H9 (cell line): ENCODE measurements at regions not wholly inside any gene's neighbourhood (a gene's known extent, or its start where the extent isn't known, plus 50 kb on each side); places are given as distances from the start of the nearest gene placed in this dataset.
A peak's percentile ranks its signal among the peaks of the same experiment; 100 is the strongest.

Experiments used
- DNase-seq: peaks from one replicate; pipeline ENCODE4 v3.0.0-alpha.2; 2017
- H2AFZ ChIP-seq: one replicate; pipeline ENCODE4 v1.6.1; 2013; ENCODE audit warnings: mild to moderate bottlenecking, low read length, control low read depth, moderate library complexity
- H2AK5ac ChIP-seq: 2 replicates; pipeline ENCODE4 v1.6.1; 2013; ENCODE audit warnings: low read length, control low read depth, mixed read lengths; ENCODE audit not compliant: insufficient read length
- H2BK120ac ChIP-seq: one replicate; pipeline ENCODE4 v1.6.1; 2013; ENCODE audit warnings: low read depth, mild to moderate bottlenecking, low read length, control low read depth, inconsistent platforms; ENCODE audit not compliant: poor library complexity, severe bottlenecking
- H2BK12ac ChIP-seq: 2 replicates; pipeline ENCODE4 v1.6.1; 2013; ENCODE audit warnings: low read length, control low read depth, mixed read lengths, low read depth; ENCODE audit not compliant: insufficient read length
- H2BK15ac ChIP-seq: 2 replicates; pipeline ENCODE4 v1.6.1; 2013; ENCODE audit warnings: low read depth, low read length, control low read depth
- H2BK20ac ChIP-seq: one replicate; pipeline ENCODE4 v1.6.1; 2013; ENCODE audit warnings: low read depth, mild to moderate bottlenecking, low read length, control low read depth, inconsistent platforms; ENCODE audit not compliant: poor library complexity, severe bottlenecking
- H2BK5ac ChIP-seq: 2 replicates; pipeline ENCODE4 v1.6.1; 2013; ENCODE audit warnings: low read length, control low read depth, mixed read lengths; ENCODE audit not compliant: insufficient read length
- H3K14ac ChIP-seq: 2 replicates; pipeline ENCODE4 v1.6.1; 2013; ENCODE audit warnings: low read length, control low read depth; ENCODE audit not compliant: insufficient read depth
- H3K18ac ChIP-seq: 2 replicates; pipeline ENCODE4 v1.6.1; 2013; ENCODE audit warnings: low read depth, mild to moderate bottlenecking, mixed read lengths, low read length, control low read depth; ENCODE audit not compliant: insufficient read length
- H3K23ac ChIP-seq: 2 replicates; pipeline ENCODE4 v1.6.1; 2013; ENCODE audit warnings: low read length, control low read depth, mixed read lengths, low read depth; ENCODE audit not compliant: insufficient read length
- H3K23me2 ChIP-seq: 2 replicates; pipeline ENCODE4 v1.6.1; 2013; ENCODE audit warnings: low read depth, mild to moderate bottlenecking, mixed read lengths, low read length, control low read depth; ENCODE audit not compliant: insufficient read length, poor library complexity, severe bottlenecking
- H3K27ac ChIP-seq: 2 replicates; pipeline ENCODE4 v1.5.1; 2013; ENCODE audit warnings: low read length, control low read depth, mixed read lengths, low read depth; ENCODE audit not compliant: insufficient read length
- H3K27me3 ChIP-seq: 2 replicates; pipeline ENCODE4 v1.6.1; 2013; ENCODE audit warnings: low read length, control low read depth, inconsistent platforms; ENCODE audit not compliant: insufficient read depth
- H3K4ac ChIP-seq: 2 replicates; pipeline ENCODE4 v1.6.1; 2013; ENCODE audit warnings: low read depth, mild to moderate bottlenecking, control low read depth, inconsistent platforms, low read length, moderate library complexity
- H3K4me1 ChIP-seq: 2 replicates; pipeline ENCODE4 v1.6.1; 2013; ENCODE audit warnings: low read length, control low read depth, inconsistent platforms; ENCODE audit not compliant: insufficient read depth
- H3K4me2 ChIP-seq: 2 replicates; pipeline ENCODE4 v1.6.1; 2013; ENCODE audit warnings: low read length, control low read depth, mixed read lengths; ENCODE audit not compliant: insufficient read length, insufficient read depth
- H3K56ac ChIP-seq: 2 replicates; pipeline ENCODE4 v1.6.1; 2013; ENCODE audit warnings: low read depth, mild to moderate bottlenecking, mixed read lengths, low read length, control low read depth; ENCODE audit not compliant: insufficient read length
- H3K79me1 ChIP-seq: 2 replicates; pipeline ENCODE4 v1.6.1; 2013; ENCODE audit warnings: low read depth, mild to moderate bottlenecking, moderate library complexity, low read length, control low read depth, inconsistent platforms; ENCODE audit not compliant: insufficient read depth, poor library complexity, severe bottlenecking
- H3K79me2 ChIP-seq: 2 replicates; pipeline ENCODE4 v1.6.1; 2013; ENCODE audit warnings: low read length, control low read depth, inconsistent platforms; ENCODE audit not compliant: insufficient read depth
- H3K9ac ChIP-seq: 2 replicates; pipeline ENCODE4 v1.6.1; 2013; ENCODE audit warnings: low read length, control low read depth, mixed read lengths; ENCODE audit not compliant: insufficient read length; ENCODE audit errors: extremely low read depth
- H3K9me3 ChIP-seq: one replicate; pipeline ENCODE4 v1.6.1; 2013; ENCODE audit warnings: low read depth, low read length, inconsistent platforms; ENCODE audit not compliant: control insufficient read depth
- H3T11ph ChIP-seq: one replicate; pipeline ENCODE4 v1.6.1; 2013; ENCODE audit warnings: mild to moderate bottlenecking, low read length, control low read depth, inconsistent platforms
- H4K20me1 ChIP-seq: one replicate; pipeline ENCODE4 v1.6.1; 2013; ENCODE audit not compliant: control insufficient read depth, insufficient read length, insufficient read depth
- H4K5ac ChIP-seq: 2 replicates; pipeline ENCODE4 v1.6.1; 2013; ENCODE audit warnings: low read depth, mild to moderate bottlenecking, mixed read lengths, low read length, control low read depth; ENCODE audit not compliant: insufficient read length
- H4K8ac ChIP-seq: replicated peaks from 2 replicates; pipeline ENCODE4 v1.6.1; 2013; ENCODE audit warnings: low read length, control low read depth, mixed read lengths, low read depth; ENCODE audit not compliant: insufficient read length
- H4K91ac ChIP-seq: 2 replicates; pipeline ENCODE4 v1.6.1; 2013; ENCODE audit warnings: low read depth, mild to moderate bottlenecking, moderate library complexity, mixed read lengths, low read length, control low read depth; ENCODE audit not compliant: insufficient read length
- H3K27ac Mint-ChIP-seq, 3 experiments: 2 replicates in 2 of 3; 3 replicates in 1 of 3; pipeline ENCODE4 v1.8.0; 2020 to 2021; ENCODE audit warnings: mixed read lengths in 3 of 3, mild to moderate bottlenecking in 1 of 3, moderate library complexity in 1 of 3
- H3K27me3 Mint-ChIP-seq: 2 replicates; pipeline ENCODE4 v1.8.0; 2021; ENCODE audit warnings: low read depth, mild to moderate bottlenecking, moderate library complexity, mixed read lengths
- H3K36me3 Mint-ChIP-seq, 3 experiments: 2 replicates in 2 of 3; 3 replicates in 1 of 3; pipeline ENCODE4 v1.8.0; 2020 to 2021; ENCODE audit warnings: low read depth in 3 of 3, mixed read lengths in 3 of 3; ENCODE audit not compliant: insufficient read depth in 1 of 3
- H3K4me1 Mint-ChIP-seq, 2 experiments: 2 replicates each; pipeline ENCODE4 v1.8.0; 2020; ENCODE audit warnings: mixed read lengths in 2 of 2
- H3K4me3 Mint-ChIP-seq, 2 experiments: 2 replicates in 1 of 2; 3 replicates in 1 of 2; pipeline ENCODE4 v1.8.0; 2020 to 2021; ENCODE audit warnings: mild to moderate bottlenecking in 2 of 2, mixed read lengths in 2 of 2, moderate library complexity in 1 of 2
- H3K9me3 Mint-ChIP-seq, 2 experiments: 2 replicates in 1 of 2; 3 replicates in 1 of 2; pipeline ENCODE4 v1.8.0; 2020; ENCODE audit warnings: mild to moderate bottlenecking in 2 of 2, mixed read lengths in 2 of 2, moderate library complexity in 1 of 2
- WGBS: extraction: QIAGEN DNeasy Blood & Tissue Kit; methylation state at CpG from one replicate; pipeline ENCODE4 v1.1.7; 2013; ENCODE audit warnings: missing lambda C conversion rate, low lambda C conversion rate, mixed read lengths; ENCODE audit not compliant: insufficient read length; ENCODE audit errors: extremely low coverage; 5-methylcytosine and 5-hydroxymethylcytosine counted together
- TF ChIP-seq, protein P1 (sequence below): fragments of 200-600 bp; sonication (generic); conservative IDR thresholded peaks from 3 replicates; pipeline ENCODE4 v1.8.0; 2021; ENCODE audit warnings: antibody characterized with exemption, mild to moderate bottlenecking

- no peaks in the 10 kb centered on the region; the same call in 1 of the 2 replicates for H3K4me1 ChIP-seq
- H3K27ac ChIP-seq = no peak overlapping the region
- no peak overlapping the region for H4K91ac ChIP-seq
- H3K9ac ChIP-seq = no peak overlapping the region
- H3K4me1 Mint-ChIP-seq = peaks cover 46 to 48% of the 10 kb centered on the region in 2 experiments
- H2BK12ac ChIP-seq = no peak overlapping the region
- no peak overlapping the region for H2BK20ac ChIP-seq
- peaks cover 9% of the 10 kb centered on the region for H3K9me3 ChIP-seq
- H2BK5ac ChIP-seq = no peak overlapping the region
- no peak overlapping the region for H2AFZ ChIP-seq
- H3K23me2 ChIP-seq = peaks cover 2% of the 10 kb centered on the region
- no peak overlapping the region for H3T11ph ChIP-seq
- H3K18ac ChIP-seq = no peak overlapping the region
- peak overlapping the region in 1 of 3 experiments; percentile 77; a peak in 1 of 7 replicates for H3K27ac Mint-ChIP-seq
- H3K4ac ChIP-seq = no peak overlapping the region
- H3K4me3 Mint-ChIP-seq = no peak overlapping the region
- H3K36me3 Mint-ChIP-seq = peaks cover 64 to 85% (median 85%) of the 10 kb centered on the region in 3 experiments
- H4K5ac ChIP-seq = no peak overlapping the region
- DNase-seq = no peak
- no peak overlapping the region for H3K23ac ChIP-seq
- WGBS = no CpG with 5 or more reads among the region's 1 CpG
- H2AK5ac ChIP-seq = no peak overlapping the region
- H3K79me2 ChIP-seq = no peaks in the 10 kb centered on the region; the same call in 1 of the 2 replicates
- peaks cover 19 to 28% of the 10 kb centered on the region in 2 experiments for H3K9me3 Mint-ChIP-seq
- H3K4me2 ChIP-seq = no peak overlapping the region
- no peak overlapping the region for H2BK15ac ChIP-seq
- no peak overlapping the region for H3K14ac ChIP-seq
- H3K56ac ChIP-seq = no peak overlapping the region
- H4K20me1 ChIP-seq = peaks cover 2% of the 10 kb centered on the region
- H4K8ac ChIP-seq = no peak overlapping the region
- no peaks in the 10 kb centered on the region for H3K27me3 ChIP-seq
- TF ChIP-seq, protein P1, sequence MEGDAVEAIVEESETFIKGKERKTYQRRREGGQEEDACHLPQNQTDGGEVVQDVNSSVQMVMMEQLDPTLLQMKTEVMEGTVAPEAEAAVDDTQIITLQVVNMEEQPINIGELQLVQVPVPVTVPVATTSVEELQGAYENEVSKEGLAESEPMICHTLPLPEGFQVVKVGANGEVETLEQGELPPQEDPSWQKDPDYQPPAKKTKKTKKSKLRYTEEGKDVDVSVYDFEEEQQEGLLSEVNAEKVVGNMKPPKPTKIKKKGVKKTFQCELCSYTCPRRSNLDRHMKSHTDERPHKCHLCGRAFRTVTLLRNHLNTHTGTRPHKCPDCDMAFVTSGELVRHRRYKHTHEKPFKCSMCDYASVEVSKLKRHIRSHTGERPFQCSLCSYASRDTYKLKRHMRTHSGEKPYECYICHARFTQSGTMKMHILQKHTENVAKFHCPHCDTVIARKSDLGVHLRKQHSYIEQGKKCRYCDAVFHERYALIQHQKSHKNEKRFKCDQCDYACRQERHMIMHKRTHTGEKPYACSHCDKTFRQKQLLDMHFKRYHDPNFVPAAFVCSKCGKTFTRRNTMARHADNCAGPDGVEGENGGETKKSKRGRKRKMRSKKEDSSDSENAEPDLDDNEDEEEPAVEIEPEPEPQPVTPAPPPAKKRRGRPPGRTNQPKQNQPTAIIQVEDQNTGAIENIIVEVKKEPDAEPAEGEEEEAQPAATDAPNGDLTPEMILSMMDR = no peak
- H3K79me1 ChIP-seq = peaks cover 3% of the 10 kb centered on the region
- no peaks in the 10 kb centered on the region for H3K27me3 Mint-ChIP-seq
- H2BK120ac ChIP-seq = no peak overlapping the region
Observed at GRCh38 chrX:113986427-113986826, 597.5 kb upstream of the HTR2C start.
